Iris pigment epithelial cell (primary cell): ENCODE measurements at regions not wholly inside any gene's neighbourhood (a gene's known extent, or its start where the extent isn't known, plus 50 kb on each side); places are given as distances from the start of the nearest gene placed in this dataset.

Experiments
- DNase-seq: peaks from one replicate; pipeline ENCODE4 v3.0.0-alpha.2; 2011; ENCODE audit warnings: low read depth

- DNase-seq: no peak
Observed at GRCh38 chr20:4070323-4071177, 55.2 kb upstream of the RNF24 start.

- DNase-seq: no peak
Observed at GRCh38 chr20:4069751-4070150, 54.4 kb upstream of the RNF24 start.

GRCh38 chr20:4068708-4069107, 53.4 kb upstream of the RNF24 start:
- peak; percentile 50 for DNase-seq

- peak; percentile 76 for DNase-seq
Observed at GRCh38 chr20:4067600-4068261, 52.4 kb upstream of the RNF24 start.

GRCh38 chr20:4066551-4066950, 51.2 kb upstream of the RNF24 start:
- no peak for DNase-seq

GRCh38 chr20:4065391-4065844, 50.1 kb upstream of the RNF24 start:
- peak; percentile 94 for DNase-seq
